GM12892 (cell line): ENCODE measurements at regions not wholly inside any gene's neighbourhood (a gene's known extent, or its start where the extent isn't known, plus 50 kb on each side); places are given as distances from the start of the nearest gene placed in this dataset.

ENCODE experiments used
- POLR2A ChIP-seq: IDR thresholded peaks from 2 replicates; pipeline ENCODE4 v1.6.1; 2011; ENCODE audit warnings: low read depth, low read length, control low read depth
- POLR2AphosphoS5 ChIP-seq: IDR thresholded peaks from 2 replicates; pipeline ENCODE4 v1.6.1; 2011; ENCODE audit warnings: low read depth, low read length, control low read depth
- TAF1 ChIP-seq: IDR thresholded peaks from 2 replicates; pipeline ENCODE4 v1.6.1; 2011; ENCODE audit warnings: low read depth, mild to moderate bottlenecking, control low read depth, low read length, borderline replicate concordance

- TF ChIP-seq POLR2AphosphoS5, result no peak
- no peak for TF ChIP-seq POLR2A
- TF ChIP-seq TAF1, result no peak
Measured at GRCh38 chr1:199302554-199302953, 663.7 kb downstream of the PTPRC start.
